ENCODE measurements at regions not wholly inside any gene's neighbourhood (a gene's known extent, or its start where the extent isn't known, plus 50 kb on each side); places are given as distances from the start of the nearest gene placed in this dataset.

DNA sequence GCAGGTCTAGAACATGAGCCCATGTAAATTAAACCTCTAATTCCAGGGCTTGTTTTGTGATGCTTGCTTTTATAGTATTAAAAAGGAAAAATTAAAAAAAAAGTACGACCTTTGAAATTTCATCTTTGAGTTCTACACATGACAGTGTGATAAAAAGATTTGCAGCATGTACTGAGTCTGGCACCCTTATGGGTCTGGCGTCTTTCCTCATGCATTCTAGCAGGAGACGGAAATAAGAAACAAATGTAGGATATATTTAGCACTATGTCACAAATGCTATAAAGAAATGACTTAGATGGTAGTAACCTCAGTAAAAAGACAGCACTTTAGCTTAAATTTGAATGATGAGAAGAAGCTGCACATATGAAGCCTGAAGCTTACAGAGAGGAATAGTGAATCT, 1474.3 kb upstream of the CDH6 start:
- TF ChIP-seq, protein P1, sequence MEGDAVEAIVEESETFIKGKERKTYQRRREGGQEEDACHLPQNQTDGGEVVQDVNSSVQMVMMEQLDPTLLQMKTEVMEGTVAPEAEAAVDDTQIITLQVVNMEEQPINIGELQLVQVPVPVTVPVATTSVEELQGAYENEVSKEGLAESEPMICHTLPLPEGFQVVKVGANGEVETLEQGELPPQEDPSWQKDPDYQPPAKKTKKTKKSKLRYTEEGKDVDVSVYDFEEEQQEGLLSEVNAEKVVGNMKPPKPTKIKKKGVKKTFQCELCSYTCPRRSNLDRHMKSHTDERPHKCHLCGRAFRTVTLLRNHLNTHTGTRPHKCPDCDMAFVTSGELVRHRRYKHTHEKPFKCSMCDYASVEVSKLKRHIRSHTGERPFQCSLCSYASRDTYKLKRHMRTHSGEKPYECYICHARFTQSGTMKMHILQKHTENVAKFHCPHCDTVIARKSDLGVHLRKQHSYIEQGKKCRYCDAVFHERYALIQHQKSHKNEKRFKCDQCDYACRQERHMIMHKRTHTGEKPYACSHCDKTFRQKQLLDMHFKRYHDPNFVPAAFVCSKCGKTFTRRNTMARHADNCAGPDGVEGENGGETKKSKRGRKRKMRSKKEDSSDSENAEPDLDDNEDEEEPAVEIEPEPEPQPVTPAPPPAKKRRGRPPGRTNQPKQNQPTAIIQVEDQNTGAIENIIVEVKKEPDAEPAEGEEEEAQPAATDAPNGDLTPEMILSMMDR (IDR thresholded peaks at IDR 0.05; ENCODE audit: insufficient read depth, low read depth, low read length, missing control alignments): no peak
- H3K4me3 ChIP-seq (ENCODE audit: low read length): no peak overlapping the region
- DNase-seq (ENCODE audit: low read depth): no peak

DNA sequence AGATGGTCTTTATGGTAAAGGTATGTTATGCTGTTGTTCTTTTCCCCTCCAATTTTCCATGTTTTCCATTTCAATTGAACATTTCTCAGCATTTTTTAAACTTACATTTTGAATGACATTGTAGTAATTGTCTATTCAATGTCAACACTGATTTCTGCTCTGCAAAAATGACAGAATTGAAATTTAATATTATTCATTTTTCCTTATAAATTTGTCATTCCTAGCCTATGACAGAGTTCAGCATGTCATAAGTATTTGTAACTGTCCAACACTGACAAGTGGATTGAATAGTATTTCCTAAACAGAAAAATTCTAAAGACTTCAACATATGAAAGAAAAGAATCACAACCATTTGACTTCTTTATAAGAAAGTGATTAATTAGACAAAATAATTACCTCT, 1478.3 kb upstream of the CDH6 start:
- TF ChIP-seq, protein P1 (IDR thresholded peaks at IDR 0.05; ENCODE audit: insufficient read depth, low read depth, low read length, missing control alignments): no peak
- no peak overlapping the region for H3K4me3 ChIP-seq (ENCODE audit: low read length)
- no peak for DNase-seq (ENCODE audit: low read depth)

DNA sequence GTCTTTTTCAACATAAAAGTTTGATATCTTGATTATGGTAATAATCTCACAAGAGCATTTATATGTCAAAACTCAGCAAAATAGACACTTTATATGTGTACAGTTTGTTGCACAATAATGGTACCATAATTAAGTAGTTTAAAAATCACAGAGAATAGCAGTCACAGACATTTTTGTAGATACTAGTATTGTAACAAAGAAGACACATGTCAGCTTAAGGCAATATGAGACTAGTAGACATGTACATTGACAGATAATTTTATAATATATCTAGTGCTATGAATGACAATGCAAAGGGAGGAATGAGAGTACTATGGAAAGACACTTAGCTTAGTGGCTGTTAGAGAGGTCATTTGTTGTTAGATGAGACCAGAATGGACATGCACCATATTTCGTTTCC, 1490.6 kb upstream of the CDH6 start:
- DNase-seq (ENCODE audit: low read depth): no peak
- H3K4me3 ChIP-seq (ENCODE audit: low read length): no peak overlapping the region
- TF ChIP-seq, protein P1 (IDR thresholded peaks at IDR 0.05; ENCODE audit: insufficient read depth, low read depth, low read length, missing control alignments): no peak

DNA sequence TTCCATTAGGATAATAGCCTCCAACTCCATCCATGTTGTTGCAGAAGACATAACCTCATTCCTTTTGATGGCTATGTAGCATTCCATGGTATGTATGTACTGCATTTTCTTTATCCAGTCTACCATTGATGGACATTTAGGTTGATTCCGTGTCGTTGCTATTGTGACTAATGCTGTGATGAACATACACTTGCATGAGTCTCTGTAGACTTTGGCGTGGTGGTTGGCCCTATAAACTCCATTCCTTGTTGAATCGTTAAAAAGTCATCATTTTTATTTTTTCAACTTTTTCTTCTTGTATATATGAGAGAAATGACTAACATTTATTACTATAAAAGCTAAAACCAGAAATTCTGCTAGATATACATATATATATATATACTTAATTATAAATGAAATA, 1491.9 kb upstream of the CDH6 start:
- H3K4me3 ChIP-seq (ENCODE audit: low read length): no peak overlapping the region
- TF ChIP-seq, protein P1 (IDR thresholded peaks at IDR 0.05; ENCODE audit: insufficient read depth, low read depth, low read length, missing control alignments): no peak
- DNase-seq (ENCODE audit: low read depth): no peak

DNA sequence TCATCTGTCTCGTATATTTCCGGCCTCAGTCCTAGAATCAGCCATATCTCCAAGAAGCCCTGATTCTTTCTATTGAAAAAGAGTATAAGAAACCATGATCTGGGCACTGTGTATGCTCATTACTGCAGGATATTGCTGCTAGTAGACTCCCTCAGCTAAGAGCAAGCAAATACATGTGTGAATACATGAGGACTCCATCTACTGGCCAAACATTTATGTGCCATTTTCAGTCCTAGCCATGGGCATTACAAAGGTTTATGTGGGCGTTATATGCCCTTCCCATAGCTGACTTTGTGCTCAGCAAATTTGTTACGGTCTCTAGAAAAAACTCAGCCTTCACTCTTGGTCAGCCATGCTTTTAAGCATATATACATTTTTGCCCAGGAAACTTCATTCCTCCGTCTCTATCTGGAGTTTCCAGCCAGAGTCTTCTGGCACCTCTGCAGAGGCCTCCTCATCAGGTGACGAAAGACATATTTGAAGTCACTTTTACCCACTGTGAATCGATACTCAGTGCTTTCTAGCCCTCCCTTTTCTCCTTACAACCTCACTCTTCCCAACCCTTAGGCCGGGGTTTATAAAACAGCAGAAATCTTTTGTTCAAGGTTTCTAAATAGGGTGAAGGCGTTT, 1495.6 kb upstream of the CDH6 start:
- peak; percentile 5 for DNase-seq (ENCODE audit: low read depth)
- TF ChIP-seq, protein P1 (IDR thresholded peaks at IDR 0.05; ENCODE audit: insufficient read depth, low read depth, low read length, missing control alignments): no peak
- no peak overlapping the region for H3K4me3 ChIP-seq (ENCODE audit: low read length)

DNA sequence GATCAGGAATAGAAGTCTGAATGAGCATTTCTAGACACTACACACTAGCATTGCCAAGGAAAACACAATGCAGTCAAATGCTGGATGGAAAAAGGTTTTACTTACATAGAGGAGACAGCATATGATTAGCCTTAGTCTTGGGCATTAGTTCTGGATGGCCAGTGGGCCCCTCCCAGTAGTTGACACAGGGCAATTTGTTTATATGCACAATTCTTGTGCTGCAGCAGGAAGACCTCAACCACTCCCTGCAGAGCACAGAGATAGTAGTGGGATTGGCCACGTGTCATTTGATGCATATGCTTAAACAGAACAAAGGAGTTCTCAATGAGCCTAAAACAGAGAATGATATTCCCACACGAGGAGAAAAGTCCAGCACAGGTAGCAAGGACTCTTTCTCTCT, 1496.2 kb upstream of the CDH6 start:
- no peak overlapping the region for H3K4me3 ChIP-seq (ENCODE audit: low read length)
- DNase-seq (ENCODE audit: low read depth): no peak
- TF ChIP-seq, protein P1 (IDR thresholded peaks at IDR 0.05; ENCODE audit: insufficient read depth, low read depth, low read length, missing control alignments): no peak

DNA sequence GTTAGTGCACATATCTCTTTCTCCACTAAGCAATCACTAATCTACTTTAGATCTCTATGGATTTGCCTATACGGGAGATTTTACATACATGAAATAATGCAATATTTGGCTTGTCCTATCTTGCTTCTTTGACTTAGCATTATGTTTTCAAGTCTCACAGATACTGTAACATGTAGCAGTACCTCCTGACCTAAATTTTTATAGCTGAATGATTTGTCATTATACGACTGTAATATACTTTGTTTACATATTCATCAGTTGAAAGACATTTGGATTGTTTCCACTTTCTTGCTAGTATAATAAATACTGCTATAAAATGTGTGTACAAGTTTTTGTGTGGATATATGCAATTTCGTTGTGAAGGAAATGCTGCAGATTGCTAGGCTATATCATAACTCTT, 1520.8 kb upstream of the CDH6 start:
- TF ChIP-seq, protein P1 (IDR thresholded peaks at IDR 0.05; ENCODE audit: insufficient read depth, low read depth, low read length, missing control alignments): no peak
- DNase-seq (ENCODE audit: low read depth): no peak
- H3K4me3 ChIP-seq (ENCODE audit: low read length): no peak overlapping the region

Data from epithelial cell of esophagus (primary cell).